Ascending aorta (tissue), 2 donors: ENCODE measurements at regions not wholly inside any gene's neighbourhood (a gene's known extent, or its start where the extent isn't known, plus 50 kb on each side); places are given as distances from the start of the nearest gene placed in this dataset.

Source experiments
- DNase-seq, 2 donors: peaks; one replicate each; pipeline ENCODE4 v3.0.0-alpha.2; 2019; ENCODE audit warnings: low spot score in 2 of 2
- H3K27ac ChIP-seq, 2 donors: fragments of 200-600 bp; sonication (generic); one replicate each; pipeline ENCODE4 v1.5.1; 2016 to 2017; ENCODE audit warnings: mild to moderate bottlenecking in 1 of 2
- H3K27me3 ChIP-seq: fragments of 200-600 bp; sonication (generic); one replicate; pipeline ENCODE4 v1.5.1; 2017
- H3K36me3 ChIP-seq, 2 donors: fragments of 200-600 bp; sonication (generic); one replicate each; pipeline ENCODE4 v1.5.1; 2016
- H3K4me1 ChIP-seq, 2 donors: fragments of 200-600 bp; sonication (generic); one replicate each; pipeline ENCODE4 v1.5.1; 2016 to 2017; ENCODE audit warnings: mild to moderate bottlenecking in 1 of 2
- H3K4me3 ChIP-seq, 2 donors: fragments of 200-600 bp; sonication (generic); one replicate each; pipeline ENCODE4 v1.5.1; 2016 to 2017; ENCODE audit warnings: mild to moderate bottlenecking in 1 of 2
- H3K9me3 ChIP-seq, 2 donors: fragments of 200-600 bp; sonication (generic); one replicate each; pipeline ENCODE4 v1.5.1; 2016
- CTCF ChIP-seq, 3 experiments: fragments of 200-600 bp in 2 of 3; fragments of 450-650 bp in 1 of 3; sonication (generic) in 2 of 3; IDR thresholded peaks; one replicate each; pipeline ENCODE4 v1.5.1; 2016 to 2019; ENCODE audit warnings: antibody characterized with exemption in 3 of 3, mild to moderate bottlenecking in 1 of 3, moderate library complexity in 1 of 3
- intact Hi-C: fragments of 100-400 bp; cut with DNase I; formaldehyde crosslinking; loops from one replicate; pipeline ENCODE4 v1.15.1; 2023

GRCh38 chr15:26176831-26177230 is 313.7 kb upstream of the ATP10A start:
- H3K9me3 ChIP-seq = no peaks in the 10 kb centered on the region
- H3K4me1 ChIP-seq = no peaks in the 10 kb centered on the region
- no peak overlapping the region for H3K4me3 ChIP-seq

GRCh38 chr15:26171266-26171665 is 308.1 kb upstream of the ATP10A start:
- intact Hi-C loops = no loop called here
- Histone ChIP-seq H3K27ac (no peak overlapping the region), H3K36me3 (no peaks in the 10 kb centered on the region), H3K4me1 (no peaks in the 10 kb centered on the region), H3K9me3 (no peaks in the 10 kb centered on the region), H3K27me3 (no peaks in the 10 kb centered on the region), H3K4me3 (no peak overlapping the region)
- DNase-seq = no peak
- no peak for TF ChIP-seq CTCF (IDR thresholded peaks at IDR 0.05)

More at GRCh38 chr15:26176831-26177230, 313.7 kb upstream of the ATP10A start:
- intact Hi-C loops = no loop called here
- TF ChIP-seq CTCF (IDR thresholded peaks at IDR 0.05) = no peak
- no peak for DNase-seq
- Histone ChIP-seq H3K27ac (no peak overlapping the region), H3K27me3 (no peaks in the 10 kb centered on the region), H3K36me3 (no peaks in the 10 kb centered on the region)

- H3K36me3 ChIP-seq = no peaks in the 10 kb centered on the region
- intact Hi-C loops = no loop called here
- DNase-seq = no peak
- H3K4me3 ChIP-seq = no peak overlapping the region
- no peaks in the 10 kb centered on the region for H3K9me3 ChIP-seq
- no peaks in the 10 kb centered on the region for H3K4me1 ChIP-seq
- H3K27me3 ChIP-seq = no peaks in the 10 kb centered on the region
- TF ChIP-seq CTCF (IDR thresholded peaks at IDR 0.05) = no peak
- H3K27ac ChIP-seq = no peak overlapping the region
These were observed 303.3 kb upstream of the ATP10A start for GRCh38 chr15:26166429-26166828.

- no peaks in the 10 kb centered on the region for H3K9me3 ChIP-seq
These were observed 302.4 kb upstream of the ATP10A start for GRCh38 chr15:26165546-26165945.

GRCh38 chr15:26160343-26160742 is 297.2 kb upstream of the ATP10A start:
- no peak for DNase-seq
- intact Hi-C loops = no loop called here
- H3K4me3 ChIP-seq = no peak overlapping the region
- no peaks in the 10 kb centered on the region for H3K27me3 ChIP-seq
- H3K36me3 ChIP-seq = no peaks in the 10 kb centered on the region
- no peak overlapping the region for H3K27ac ChIP-seq
- no peaks in the 10 kb centered on the region for H3K4me1 ChIP-seq
- no peaks in the 10 kb centered on the region for H3K9me3 ChIP-seq
- no peak for TF ChIP-seq CTCF (IDR thresholded peaks at IDR 0.05)

More at GRCh38 chr15:26165546-26165945, 302.4 kb upstream of the ATP10A start:
- Histone ChIP-seq H3K27me3 (no peaks in the 10 kb centered on the region), H3K4me1 (no peaks in the 10 kb centered on the region), H3K4me3 (no peak overlapping the region), H3K27ac (no peak overlapping the region), H3K36me3 (no peaks in the 10 kb centered on the region)
- intact Hi-C loops = no loop called here
- TF ChIP-seq CTCF (IDR thresholded peaks at IDR 0.05) = no peak
- DNase-seq = no peak

- H3K27me3 ChIP-seq = no peaks in the 10 kb centered on the region
- H3K36me3 ChIP-seq = no peaks in the 10 kb centered on the region
- intact Hi-C loops = no loop called here
- H3K27ac ChIP-seq = no peak overlapping the region
- no peak for TF ChIP-seq CTCF (IDR thresholded peaks at IDR 0.05)
- no peaks in the 10 kb centered on the region for H3K4me1 ChIP-seq
- H3K9me3 ChIP-seq = peaks cover 0 to 2% of the 10 kb centered on the region in 2 donors
- no peak for DNase-seq
- H3K4me3 ChIP-seq = no peak overlapping the region
These were observed 295.0 kb upstream of the ATP10A start for GRCh38 chr15:26158176-26158575.
